Fibroblast of pulmonary artery (primary cell): ENCODE measurements at regions not wholly inside any gene's neighbourhood (a gene's known extent, or its start where the extent isn't known, plus 50 kb on each side); places are given as distances from the start of the nearest gene placed in this dataset.

ENCODE experiments used
- DNase-seq: peaks from one replicate; pipeline ENCODE4 v3.0.0-alpha.2; 2010; ENCODE audit warnings: low read depth
- H3K4me3 ChIP-seq: replicated peaks from 2 replicates; pipeline ENCODE4 v1.5.1; 2011; ENCODE audit warnings: low read depth, mild to moderate bottlenecking, control low read depth, low read length, moderate library complexity
- CTCF ChIP-seq: IDR thresholded peaks from 2 replicates; pipeline ENCODE4 v1.5.1; 2011; ENCODE audit warnings: mild to moderate bottlenecking, control low read depth, low read length, inconsistent platforms; ENCODE audit errors: missing control alignments

- TF ChIP-seq CTCF: no peak
- DNase-seq: no peak
- H3K4me3 ChIP-seq: no peak overlapping the region
Measured at GRCh38 chr20:18991012-18991411, 177.4 kb downstream of the SCP2D1 start.

GRCh38 chr20:18992418-18992817, 178.8 kb downstream of the SCP2D1 start:
- DNase-seq: no peak
- H3K4me3 ChIP-seq: no peak overlapping the region
- TF ChIP-seq CTCF: no peak

GRCh38 chr20:18995455-18995854, 181.9 kb downstream of the SCP2D1 start:
- DNase-seq: no peak
- no peak for TF ChIP-seq CTCF
- H3K4me3 ChIP-seq: no peak overlapping the region

- TF ChIP-seq CTCF: no peak
- no peak overlapping the region for H3K4me3 ChIP-seq
- no peak for DNase-seq
Measured at GRCh38 chr20:18999086-18999485, 185.5 kb downstream of the SCP2D1 start.

GRCh38 chr20:19000078-19000477, 186.5 kb downstream of the SCP2D1 start:
- TF ChIP-seq CTCF: no peak
- H3K4me3 ChIP-seq: no peak overlapping the region
- DNase-seq: no peak

GRCh38 chr20:19001177-19001576, 187.6 kb downstream of the SCP2D1 start:
- H3K4me3 ChIP-seq: no peak overlapping the region
- no peak for DNase-seq
- TF ChIP-seq CTCF: no peak

- no peak for TF ChIP-seq CTCF
- no peak overlapping the region for H3K4me3 ChIP-seq
- DNase-seq: no peak
Measured at GRCh38 chr20:19003366-19004336, 190.1 kb downstream of the SCP2D1 start.
